ENCODE measurements at regions not wholly inside any gene's neighbourhood (a gene's known extent, or its start where the extent isn't known, plus 50 kb on each side); places are given as distances from the start of the nearest gene placed in this dataset.
A peak's percentile ranks its signal among the peaks of the same experiment; 100 is the strongest.

DNA sequence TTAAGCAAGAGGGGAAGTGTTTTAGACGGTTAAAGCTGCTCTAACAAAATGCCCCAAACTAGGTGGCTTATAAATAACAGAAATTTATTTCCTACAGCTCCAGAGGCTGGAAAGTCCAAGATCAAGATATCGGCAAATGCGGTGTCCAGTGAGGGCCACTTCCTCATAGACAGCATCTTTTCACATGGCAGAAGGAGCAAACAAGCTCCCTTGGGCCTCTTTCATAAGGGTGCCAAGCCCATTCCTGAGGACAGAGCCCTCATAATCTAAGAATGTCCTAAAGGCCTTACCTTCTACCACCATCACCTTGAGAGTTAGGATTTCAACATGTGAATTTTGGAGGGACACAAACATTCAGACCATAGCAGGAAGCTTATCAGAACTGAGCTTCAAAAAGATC lies 57.3 kb upstream of the PPP1CB start:
- Mint-ChIP-seq H3K36me3 (ENCODE audit: low read depth) (no peaks in the 10 kb centered on the region), H3K9me3 (peaks cover under 1% of the 10 kb centered on the region), H3K4me1 (ENCODE audit: low read depth) (peaks cover 21% of the 10 kb centered on the region), H3K27ac (no peak overlapping the region), H3K4me3 (no peak overlapping the region), H3K27me3 (no peaks in the 10 kb centered on the region)
- intact Hi-C loops (cut with micrococcal nuclease): no loop called here

DNA sequence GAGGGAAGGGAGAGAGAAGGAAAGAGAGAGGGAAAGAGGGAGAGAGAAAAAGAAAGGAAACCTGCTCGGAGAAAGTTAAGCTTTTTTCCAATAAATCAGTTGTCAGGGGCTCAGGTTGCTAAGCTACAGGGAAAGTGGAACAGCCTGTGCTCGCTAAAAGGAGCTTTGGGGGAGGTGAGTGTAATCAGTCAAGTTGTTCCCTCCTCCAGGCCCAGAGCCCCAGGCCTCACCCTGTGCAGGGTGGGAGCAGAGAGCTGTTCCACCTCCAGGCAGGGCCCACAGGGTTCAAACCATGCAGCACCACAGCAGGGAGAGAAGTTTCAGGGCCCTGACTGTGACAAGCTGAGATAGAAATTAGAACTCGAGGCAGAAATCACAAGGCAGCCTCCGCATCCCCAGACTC lies 56.4 kb upstream of the PPP1CB start:
- Mint-ChIP-seq H3K4me3 (no peak overlapping the region), H3K27me3 (no peaks in the 10 kb centered on the region), H3K27ac (no peak overlapping the region), H3K9me3 (no peaks in the 10 kb centered on the region), H3K36me3 (ENCODE audit: low read depth) (no peaks in the 10 kb centered on the region), H3K4me1 (ENCODE audit: low read depth) (peaks cover 21% of the 10 kb centered on the region)
- intact Hi-C loops (cut with micrococcal nuclease): no loop called here

DNA sequence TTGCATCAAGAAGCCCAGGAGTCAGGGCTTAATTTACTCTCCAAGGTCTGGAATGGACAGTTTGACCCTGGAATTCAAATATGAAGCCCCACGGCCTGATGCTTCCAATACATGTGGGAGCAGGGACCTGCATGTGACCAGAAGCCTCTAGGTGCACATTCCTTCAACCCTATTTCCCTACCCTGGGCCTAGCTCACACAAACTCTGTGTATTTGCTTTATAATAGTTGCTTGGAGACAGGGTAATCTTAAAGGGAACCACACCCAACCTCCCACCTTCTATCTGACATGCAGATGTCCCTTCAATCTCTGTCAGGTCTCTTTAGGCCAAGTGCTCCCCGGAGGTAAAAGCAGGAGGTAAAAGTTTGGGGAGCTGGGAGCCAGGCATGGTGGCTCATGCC lies 55.4 kb upstream of the PPP1CB start:
- Mint-ChIP-seq H3K27me3 (no peaks in the 10 kb centered on the region), H3K4me3 (no peak overlapping the region), H3K9me3 (no peaks in the 10 kb centered on the region), H3K4me1 (ENCODE audit: low read depth) (peaks cover 21% of the 10 kb centered on the region), H3K36me3 (ENCODE audit: low read depth) (no peaks in the 10 kb centered on the region), H3K27ac (no peak overlapping the region)
- intact Hi-C loops (cut with micrococcal nuclease): no loop called here

DNA sequence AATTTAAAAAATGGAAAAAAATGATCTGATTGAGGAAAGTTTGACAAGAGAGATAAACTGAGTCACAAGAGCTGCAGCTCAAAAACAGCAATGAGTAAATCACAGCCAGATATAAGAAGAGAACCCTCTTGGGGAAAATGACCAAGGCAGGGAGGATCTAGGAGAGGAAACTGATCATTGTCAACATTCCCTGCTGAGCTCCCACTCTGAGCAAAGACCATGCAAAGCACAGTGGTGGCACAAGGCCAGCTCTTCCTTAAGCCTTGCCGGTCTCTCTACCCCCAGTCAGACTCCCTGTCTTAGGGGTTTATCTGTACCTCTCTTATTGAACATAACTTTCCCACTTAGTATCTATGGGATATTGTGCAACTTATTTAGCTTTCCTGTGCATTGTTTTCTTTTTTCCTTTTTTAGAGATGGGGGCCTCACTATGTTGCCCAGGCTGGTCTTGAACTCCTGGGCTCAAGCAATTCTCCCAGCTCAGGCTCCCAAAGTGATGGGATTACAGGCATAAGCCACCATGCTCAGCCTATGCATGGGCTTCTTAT lies 54.0 kb upstream of the PPP1CB start:
- no peak overlapping the region for H3K4me3 Mint-ChIP-seq
- H3K9me3 Mint-ChIP-seq: no peaks in the 10 kb centered on the region
- H3K27me3 Mint-ChIP-seq: no peaks in the 10 kb centered on the region
- intact Hi-C loops (cut with micrococcal nuclease): no loop called here
- H3K36me3 Mint-ChIP-seq (ENCODE audit: low read depth): no peaks in the 10 kb centered on the region
- H3K27ac Mint-ChIP-seq: peak overlapping the region; percentile 18
- H3K4me1 Mint-ChIP-seq (ENCODE audit: low read depth): peaks cover 26% of the 10 kb centered on the region

DNA sequence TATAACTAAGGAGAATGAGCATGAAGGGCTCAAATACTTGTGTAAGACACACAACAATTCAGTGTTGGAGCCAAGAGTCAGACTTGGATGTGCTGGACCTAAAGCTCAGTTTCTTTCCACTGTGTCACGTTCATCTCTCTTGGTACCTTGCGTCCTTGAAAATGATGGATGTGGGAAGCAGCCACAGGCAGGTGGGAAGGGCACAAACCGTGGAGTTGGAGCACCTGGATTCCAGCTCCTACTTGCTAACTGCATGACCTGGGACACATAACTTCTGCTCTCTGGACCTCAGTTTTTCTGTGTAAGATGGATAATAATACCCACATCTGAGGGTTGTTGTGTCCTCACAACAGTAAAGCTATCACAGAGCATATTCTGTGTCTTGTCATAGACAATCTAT lies 53.1 kb upstream of the PPP1CB start:
- H3K27me3 Mint-ChIP-seq: no peaks in the 10 kb centered on the region
- H3K27ac Mint-ChIP-seq: peak overlapping the region; percentile 18
- H3K4me1 Mint-ChIP-seq (ENCODE audit: low read depth): peaks cover 21% of the 10 kb centered on the region
- intact Hi-C loops (cut with micrococcal nuclease): no loop called here
- H3K36me3 Mint-ChIP-seq (ENCODE audit: low read depth): no peaks in the 10 kb centered on the region
- H3K9me3 Mint-ChIP-seq: no peaks in the 10 kb centered on the region
- no peak overlapping the region for H3K4me3 Mint-ChIP-seq

All from dendritic cell treated with granulocyte-macrophage colony-stimulating factor and Interleukin-4, amounts not matched to agents 40 ng/mL and 50 ng/mL, for 4 days (primary cell).